ENCODE measurements at regions not wholly inside any gene's neighbourhood (a gene's known extent, or its start where the extent isn't known, plus 50 kb on each side); places are given as distances from the start of the nearest gene placed in this dataset.
A peak's percentile ranks its signal among the peaks of the same experiment; 100 is the strongest.
"Not testable (repeated sequence)": the region's sequence is repeated elsewhere in the genome, so short reads cannot be mapped to it uniquely, and the experiment has no call there.

DNA sequence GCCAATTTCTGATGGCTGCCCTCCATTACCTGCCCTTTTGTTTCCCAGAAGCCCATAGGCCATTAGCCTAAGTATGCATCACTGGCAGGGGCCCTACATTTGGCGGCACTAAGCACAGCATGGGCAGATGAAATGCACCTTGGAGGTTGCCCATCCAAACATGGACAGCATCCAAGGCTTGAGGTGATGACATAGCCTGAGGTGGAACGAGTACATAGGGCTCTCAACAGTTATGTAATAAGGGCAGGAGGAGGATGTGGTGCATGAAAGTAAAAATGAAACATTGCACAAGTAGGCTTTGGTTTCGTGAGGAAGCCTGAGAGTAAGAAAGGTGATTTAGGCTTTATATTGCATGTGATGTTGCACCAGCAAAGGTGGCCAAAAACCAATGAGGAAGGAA, 148.1 kb downstream of the FAM76B start:
- peak; percentile 46 for DNase-seq

DNA sequence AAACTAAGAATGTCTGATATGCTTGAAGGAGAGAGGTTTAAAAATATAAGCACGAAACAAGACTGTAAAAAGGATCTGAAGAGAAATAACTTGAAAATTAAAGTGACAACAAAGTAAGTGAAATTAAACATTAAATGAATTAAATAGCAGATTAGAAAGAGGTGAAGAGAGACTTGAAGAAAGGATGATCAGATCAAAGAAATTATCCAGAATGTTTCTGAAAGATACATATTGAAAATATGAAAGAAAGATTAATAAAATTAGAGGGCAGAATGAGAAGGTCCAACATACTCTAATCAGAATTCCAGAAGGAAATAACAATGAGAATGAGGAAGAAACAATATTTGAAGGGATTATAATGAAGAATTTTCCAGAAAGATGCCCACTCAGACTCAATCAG, 151.1 kb downstream of the FAM76B start:
- DNase-seq = no peak

DNA sequence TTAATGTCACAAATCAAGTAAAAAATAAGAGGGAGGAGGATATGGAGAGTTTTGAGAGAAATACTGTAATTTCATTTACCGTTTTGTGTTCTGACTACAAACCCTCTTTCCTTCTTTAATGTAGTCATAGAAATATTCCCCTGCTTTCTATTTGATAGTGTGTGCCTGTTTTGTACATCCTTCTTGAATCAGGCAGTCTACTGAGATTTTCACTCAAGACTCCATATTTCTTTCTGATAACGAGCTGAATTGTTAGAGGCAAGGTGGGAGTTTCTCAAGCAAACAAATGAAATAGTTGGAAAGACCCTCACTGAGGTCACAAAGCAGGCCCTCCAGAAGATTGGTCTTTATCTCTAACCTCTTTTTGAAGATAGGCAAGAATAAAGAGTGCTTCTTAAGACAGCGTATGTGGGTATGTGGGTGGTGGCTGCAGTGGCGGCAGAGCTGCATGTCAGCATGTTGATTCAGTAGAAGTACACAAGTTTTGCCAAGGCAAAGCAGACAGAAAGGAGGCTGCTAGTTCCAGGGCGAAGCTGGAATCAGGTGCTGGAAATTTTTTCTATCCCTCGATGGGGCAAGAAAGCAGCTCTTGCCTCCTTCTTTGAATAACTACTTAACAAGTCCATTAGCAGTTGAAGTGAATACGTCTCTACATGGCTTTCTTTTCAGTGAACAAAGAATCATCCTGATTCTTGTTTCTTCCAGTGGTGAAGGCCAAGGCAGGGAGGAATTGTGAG, 164.2 kb downstream of the FAM76B start:
- no peak for DNase-seq

DNA sequence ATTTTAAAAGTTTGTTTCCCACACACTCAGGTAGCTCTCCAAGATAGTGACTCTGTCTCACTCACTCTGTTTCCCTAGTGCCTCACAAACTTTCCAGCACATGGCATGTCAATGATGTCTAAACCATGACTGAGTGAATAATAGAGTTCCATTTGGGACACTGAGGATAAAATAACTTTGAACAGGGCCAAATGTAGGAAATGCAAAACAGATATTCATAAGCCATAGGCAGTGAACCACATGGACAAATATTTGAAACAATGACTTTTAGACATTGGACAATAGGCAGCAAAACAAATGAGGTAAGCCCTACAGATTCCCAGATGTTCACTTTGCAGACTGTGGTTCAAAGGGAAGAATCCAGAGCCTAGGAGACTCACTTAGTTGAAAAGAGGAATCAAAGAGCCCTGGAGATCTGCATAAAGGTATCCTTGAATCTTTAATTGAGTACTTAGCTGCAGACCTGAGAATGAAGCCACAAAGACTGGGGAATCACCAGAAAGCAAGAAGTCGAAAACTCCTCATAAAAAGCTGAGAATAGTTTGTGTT, 173.3 kb downstream of the FAM76B start:
- no peak for DNase-seq

DNA sequence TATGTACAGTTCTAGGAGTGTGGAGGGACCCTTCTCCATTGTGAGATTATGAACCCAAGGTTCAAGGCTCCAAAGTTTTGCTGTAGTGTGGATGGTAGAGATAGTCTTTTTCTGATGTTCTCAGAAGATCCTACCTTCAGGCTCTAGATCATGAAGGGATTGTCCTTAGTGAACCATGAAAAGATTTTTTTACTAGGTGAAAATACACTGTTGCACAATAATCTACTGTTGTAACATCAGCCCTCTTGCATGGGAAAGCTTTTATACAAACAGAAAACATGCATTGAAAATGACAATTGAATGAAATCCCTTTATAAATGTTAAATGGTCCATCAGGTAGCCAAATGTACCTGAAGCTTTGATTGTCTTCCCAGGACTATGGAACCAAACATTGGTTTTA, 177.8 kb downstream of the FAM76B start:
- no peak for DNase-seq

DNA sequence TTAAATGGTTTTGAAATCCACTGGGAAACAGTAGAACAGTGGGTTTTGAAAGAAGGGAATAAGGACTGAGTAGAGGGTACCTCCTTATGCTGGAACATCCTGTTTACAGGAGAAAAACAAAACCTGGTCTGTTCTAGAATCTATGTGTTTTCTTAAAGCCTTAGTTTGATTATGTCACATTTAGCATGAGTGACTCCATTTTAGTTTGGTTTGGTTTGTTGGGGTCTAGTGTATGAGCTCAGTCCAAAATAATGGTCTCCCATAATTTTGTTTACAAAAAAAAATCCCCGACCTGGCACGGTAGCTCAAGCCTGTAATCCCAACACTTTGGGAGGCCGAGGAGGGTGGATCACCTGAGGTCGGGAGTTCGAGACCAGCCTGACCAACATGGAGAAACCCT, 179.4 kb downstream of the FAM76B start:
- DNase-seq = not testable (repeated sequence)

DNA sequence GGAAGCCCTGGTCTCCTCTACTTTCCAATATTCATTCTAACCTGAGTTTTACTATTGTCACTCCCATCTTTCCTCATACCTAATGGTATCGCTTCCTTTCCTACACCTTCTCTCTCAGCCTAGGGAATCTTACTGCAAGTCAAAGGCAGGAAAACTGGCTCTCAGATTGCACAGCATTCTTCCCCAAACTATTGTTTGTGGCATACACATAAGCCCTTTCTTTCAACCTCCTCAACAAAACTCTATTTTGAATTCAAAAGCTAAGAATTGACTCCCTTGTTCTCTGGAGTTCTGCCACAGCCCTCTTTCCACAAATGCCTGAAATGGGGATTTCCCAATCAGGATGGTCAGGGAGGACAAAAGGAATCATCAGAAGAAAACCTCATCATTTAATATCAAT, 181.5 kb downstream of the FAM76B start:
- no peak for DNase-seq

DNA sequence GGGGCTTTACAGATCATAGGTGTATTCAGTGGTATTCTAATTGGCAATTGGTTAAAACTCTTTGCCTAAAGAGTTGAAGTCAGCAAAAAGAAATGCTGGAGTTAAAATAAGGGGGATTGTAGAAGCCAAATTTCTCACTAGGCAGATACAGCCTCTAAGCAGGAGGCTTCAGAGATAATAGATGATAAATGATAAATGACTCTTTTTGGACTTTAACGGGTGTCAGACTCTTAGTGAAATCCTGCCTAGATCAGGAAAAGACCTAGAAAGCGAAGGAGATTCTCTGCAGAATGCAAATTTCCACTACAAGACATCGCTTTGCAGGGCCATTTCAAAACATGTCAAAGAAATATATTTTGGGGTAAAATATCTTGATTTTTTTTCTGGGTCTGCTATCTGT, 182.8 kb downstream of the FAM76B start:
- no peak for DNase-seq

DNA sequence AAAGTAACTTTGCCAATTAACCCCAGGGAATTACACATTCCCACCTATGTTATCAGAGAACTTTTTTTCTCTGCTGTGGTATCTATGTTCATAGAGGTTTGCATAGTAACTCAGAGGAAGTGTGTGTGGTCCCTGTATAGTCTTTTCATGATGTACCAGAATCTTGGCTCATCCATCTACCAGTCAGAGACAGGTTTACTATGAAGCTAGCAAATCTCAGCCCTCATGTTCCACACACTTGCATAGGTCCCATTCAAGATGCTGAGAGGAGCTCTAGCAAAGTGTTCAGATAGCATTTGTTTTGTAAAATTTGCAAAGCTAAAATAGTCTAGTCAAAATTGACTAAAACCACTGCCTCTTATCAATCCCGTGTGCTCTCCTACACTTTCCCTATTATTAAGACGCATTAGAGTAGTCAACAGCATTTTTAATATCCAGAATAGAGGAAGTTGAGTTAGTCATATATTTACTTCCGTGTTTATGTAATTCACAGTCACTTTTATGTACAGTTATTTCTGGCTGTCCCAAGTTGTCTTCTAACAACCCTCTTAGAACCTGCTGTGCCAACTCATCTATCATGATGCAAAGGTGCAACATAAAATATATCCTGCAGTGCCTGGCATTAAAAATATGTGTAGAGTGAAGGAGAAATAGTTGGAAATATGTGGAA, 184.2 kb downstream of the FAM76B start:
- DNase-seq = no peak

DNA sequence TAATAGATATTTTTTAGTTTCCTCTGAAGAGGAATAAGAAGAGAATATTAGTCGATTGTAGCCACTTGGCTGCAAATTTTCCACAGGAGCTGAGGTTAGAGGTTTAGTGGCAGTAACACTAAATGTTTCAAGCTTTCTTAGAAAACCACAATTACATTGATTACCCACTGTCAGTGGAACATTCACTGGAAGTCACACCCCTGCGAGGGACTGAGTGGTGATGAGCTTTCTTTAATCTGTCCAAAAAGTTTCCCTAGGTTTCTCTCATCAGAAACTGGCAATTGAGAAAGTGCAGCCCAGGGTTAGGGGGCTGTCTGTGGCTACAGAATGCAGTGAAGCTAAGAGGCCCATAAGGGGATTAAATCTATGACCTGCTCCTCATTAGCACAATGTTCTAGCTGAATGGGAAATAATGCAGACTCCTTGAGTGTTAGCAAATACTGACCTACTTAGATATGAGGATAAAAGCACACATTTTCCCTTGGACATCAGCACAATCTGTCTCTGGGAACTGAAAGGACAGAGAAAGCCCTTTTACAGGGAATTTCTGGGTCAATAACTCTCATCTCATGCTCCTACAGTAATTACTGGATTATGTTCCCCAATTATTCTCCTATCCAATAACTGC, 189.5 kb downstream of the FAM76B start:
- no peak for DNase-seq

DNA sequence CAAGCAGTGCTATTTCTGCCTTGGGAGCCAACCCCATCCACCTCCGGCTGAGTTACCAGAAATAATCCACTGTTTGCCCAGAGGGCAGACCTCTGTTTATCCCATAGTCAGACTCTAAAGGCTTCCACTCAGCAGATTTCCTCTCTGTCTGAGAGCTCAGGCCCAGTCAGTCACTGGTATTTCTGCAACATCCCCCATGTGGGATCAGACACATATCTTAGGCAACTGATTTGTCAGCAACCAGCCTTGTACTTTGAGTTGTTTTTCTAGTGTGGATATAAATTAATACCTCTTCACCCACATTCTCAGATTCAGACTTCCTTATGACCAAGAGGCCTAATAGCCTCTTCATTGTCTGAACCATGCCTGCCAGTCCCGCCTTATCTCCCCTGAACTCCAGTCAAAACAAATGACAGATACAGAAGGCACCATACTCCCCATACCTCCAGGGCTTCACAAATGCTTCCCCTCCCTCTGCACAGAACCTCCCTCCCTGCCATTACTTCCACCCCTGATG, 193.6 kb downstream of the FAM76B start:
- no peak for DNase-seq

DNA sequence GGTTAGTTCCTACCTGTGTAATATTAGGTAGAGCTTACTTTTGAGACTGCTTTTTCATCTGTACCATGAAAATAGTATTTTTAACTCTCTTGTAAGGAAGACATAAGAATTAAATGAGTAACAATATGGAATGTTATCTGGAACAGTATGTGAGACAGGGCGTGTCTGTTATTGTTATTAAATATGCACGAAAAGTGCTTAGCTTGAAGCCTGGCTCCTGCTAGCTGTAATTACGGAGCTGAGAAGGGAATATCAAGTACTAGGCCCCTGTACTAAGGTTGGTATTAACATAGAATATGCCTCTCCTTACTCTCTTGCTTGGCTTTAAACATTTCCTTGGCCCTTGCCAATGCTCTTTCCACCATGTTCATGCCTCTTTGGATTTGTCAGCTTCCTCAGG, 194.0 kb downstream of the FAM76B start:
- DNase-seq = no peak

DNA sequence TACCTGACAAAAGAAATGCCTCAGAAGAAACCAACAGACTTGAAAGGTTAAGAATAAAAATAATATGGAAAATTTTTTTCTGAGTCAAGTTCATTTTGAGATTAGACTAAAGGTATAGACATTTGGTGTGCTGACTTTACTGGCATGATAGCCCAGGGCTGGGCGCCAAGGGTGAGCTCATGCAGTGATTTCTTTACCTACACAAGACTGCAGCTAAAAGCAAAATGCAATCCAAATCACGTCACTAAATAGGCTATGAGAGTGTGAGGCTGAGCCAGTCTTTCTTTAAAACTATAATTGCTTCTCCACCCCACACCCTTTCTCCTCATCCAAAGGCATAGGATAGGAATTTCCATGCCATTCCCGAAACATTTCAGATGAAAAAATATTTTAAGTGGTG, 196.5 kb downstream of the FAM76B start:
- no peak for DNase-seq

DNA sequence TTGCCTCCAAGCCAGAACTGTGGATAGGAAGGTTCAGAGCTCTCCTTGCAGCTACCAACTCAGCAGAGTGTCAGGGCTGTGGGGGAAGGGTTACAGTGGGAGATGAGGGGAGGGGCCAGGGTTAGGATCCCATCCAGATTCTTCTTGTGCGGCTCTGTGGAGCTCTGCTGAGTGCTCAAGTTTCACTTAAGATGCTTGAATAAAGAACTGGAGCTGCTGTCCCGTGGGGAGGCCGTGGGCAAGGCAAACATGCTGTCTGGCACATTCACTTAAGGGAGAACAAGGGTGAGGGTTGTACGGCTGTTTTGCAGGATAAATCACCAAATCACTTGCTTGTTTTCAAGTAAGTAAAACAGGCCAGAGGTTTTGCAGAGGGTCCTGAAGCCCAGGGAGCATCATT, 197.1 kb downstream of the FAM76B start:
- no peak for DNase-seq

DNA sequence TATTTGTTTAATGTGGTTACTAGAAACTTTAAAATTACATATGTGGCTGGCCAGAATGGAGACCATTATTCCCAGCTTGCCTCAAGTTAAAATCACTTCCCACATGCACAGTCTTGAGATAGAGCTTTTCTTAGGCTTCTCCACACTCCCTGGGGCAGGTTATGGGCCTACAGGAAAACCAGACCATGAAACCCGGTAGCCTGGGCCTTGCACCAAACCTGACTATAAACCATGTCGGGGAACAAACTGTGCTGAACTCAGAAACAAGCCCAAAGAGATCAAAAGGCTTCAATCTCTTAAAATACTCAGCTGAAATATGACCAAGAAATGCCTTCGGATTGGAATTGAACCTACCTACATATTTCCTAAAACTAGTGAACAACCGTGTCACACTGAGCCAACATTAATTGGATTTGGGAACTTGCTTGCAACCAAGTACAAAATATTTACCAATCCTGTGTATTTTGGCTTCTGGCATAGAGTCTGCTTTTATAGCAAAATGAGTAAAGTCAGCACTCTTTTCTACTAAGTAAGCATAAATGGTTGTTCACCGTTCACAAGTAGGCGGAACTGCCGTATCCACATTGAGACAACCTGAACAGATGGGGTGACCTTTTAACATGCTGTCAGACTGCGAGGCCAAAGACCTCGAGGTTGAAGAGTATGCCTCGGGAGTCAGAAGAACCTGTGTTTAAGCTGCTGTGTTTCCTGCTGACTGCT, 199.5 kb downstream of the FAM76B start:
- no peak for DNase-seq

DNA sequence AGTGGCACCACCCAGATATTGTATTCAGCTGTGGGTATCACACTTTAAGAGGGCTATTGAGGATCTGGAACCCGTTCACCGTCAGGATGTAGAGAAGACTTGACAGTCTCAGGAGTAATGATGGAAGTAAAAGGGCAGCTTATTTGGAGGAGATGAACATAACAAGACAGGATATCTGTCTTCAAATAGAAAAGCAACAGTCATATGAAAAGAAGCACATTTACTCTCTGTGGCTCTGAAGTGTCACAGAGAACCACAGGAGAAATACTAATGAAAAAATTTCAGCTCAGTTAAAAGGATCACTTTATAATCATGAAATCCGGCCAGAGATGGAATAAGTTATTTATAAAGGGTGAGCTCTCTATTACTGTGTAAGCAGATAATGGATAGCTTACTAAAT, 200.8 kb downstream of the FAM76B start:
- DNase-seq = no peak

DNA sequence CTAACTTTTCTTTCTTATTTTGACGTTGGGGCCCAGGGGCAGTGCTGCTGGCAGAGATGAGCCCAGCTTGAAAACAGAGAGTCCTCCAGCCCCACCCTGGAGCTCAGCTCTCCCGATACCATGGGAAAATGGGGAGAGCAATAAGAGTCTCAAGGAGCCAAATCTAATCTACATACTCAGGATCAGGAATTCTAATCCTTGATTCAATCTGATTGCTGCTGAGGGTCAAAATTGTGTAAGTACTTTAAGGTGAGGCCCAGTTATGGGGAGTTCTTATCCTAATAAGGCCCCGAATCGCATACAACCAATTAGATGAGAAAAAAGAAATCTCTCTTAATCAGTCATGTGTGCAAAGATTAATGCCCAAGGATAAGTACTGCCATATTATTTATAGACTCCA, 202.9 kb downstream of the FAM76B start:
- DNase-seq = no peak

DNA sequence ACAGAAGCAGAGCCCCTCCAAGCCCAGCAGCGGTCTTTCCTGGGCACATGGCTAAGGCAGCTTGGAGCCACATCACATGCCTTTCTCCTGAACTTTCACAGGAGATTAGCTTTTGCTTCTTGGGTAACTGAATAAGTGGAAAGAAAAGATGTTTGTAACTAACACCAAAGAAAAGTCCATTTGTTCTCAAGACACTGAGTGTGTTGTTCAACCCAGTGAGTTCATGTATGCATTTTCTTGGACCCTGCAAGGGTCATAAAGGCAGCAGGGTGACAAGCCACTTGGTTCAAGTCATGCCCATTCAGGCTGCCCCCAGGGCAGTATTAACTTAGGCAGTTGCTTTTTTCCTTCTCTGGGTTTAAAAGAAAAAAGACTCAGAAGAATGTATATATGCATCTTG, 203.4 kb downstream of the FAM76B start:
- DNase-seq = no peak

DNA sequence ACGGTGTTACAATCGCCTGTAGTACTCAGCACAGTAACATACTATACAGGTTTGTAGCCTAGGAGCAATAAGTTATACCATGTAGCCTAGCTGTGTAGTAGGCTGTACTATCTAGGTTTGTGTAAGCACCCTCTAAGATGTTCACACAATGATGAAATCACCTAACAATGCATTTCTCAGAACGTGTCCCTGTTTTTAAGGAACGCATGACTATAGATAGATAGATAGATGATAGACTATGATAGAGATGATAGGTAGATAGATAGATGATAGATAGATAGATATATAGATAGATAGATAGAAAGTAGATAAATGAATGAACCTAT, 203.9 kb downstream of the FAM76B start:
- no peak for DNase-seq

DNA sequence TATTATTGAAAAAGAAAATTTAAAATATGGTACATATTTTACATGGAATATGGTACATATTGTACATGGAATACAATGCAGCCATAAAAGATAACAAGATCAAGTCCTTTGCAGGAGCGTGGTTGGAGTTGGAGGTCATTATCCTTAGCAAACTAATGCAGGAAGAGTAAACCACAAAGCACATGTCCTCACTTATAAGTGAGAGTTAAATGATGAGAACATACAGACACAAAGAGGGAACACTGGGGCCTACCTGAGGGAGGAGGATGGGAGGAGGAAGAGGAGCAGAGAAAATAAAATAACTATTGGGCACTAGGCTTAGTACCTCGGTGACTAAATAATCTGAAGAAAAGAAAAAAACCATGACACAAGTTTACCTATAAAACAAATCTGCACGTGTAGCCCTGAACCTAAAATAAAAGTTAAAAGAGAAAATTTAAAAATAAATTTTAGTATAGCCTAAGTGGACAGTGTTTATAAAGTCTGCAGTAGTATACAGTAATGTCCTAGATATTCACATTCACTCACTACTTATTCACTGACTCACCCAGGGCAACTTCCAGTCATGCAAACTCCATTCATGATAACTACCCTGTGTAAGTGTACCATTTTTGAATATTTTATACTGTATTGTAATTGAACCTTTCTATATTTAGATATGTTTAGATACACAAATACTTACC, 204.4 kb downstream of the FAM76B start:
- DNase-seq = no peak

DNA sequence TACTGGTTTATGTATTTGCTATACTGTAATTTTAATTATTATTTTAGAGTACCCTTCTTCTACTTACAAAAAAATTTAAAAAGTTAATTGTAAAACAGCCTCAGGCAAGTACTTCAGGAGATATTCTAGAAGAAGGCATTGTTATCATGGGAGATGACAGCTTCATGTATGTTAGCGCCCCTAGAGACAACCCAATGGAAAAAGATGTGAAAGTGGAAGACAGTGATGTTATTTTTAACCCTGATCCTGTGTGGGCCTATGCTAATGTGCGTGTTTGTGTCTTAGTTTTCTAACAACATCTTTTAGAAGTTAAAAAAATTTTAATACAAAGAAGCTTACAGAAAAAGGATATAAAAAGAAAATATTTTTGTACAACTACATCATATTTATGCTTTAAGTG, 205.0 kb downstream of the FAM76B start:
- DNase-seq = peak; percentile 5

DNA sequence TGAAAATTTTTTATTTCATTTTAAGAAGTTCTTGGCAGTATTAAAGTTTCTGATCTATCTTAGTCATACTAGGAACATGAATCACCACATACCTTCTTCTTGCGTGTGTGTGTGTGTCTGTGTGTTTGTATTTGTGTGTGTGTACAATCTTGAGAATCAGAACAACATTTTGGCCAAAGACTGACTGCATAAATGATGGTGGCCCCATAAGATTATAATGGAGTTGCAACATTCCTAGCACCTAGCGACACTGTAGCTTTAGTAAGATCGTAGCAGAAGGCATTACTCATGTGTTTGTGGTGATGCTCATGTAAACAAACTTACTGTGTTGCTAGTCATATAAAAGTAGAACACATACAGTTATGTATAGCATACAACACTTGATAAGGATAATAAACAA, 205.4 kb downstream of the FAM76B start:
- no peak for DNase-seq

Data from CD4-positive, alpha-beta T cell treated with Interleukin-10 for 1 hour (primary cell).